PC-9 (cell line): ENCODE measurements at regions not wholly inside any gene's neighbourhood (a gene's known extent, or its start where the extent isn't known, plus 50 kb on each side); places are given as distances from the start of the nearest gene placed in this dataset.

Experiments
- EZH2 ChIP-seq: fragments of 200-600 bp; sonication (generic); IDR thresholded peaks from 2 replicates; pipeline ENCODE4 v1.8.0; 2017; ENCODE audit warnings: antibody characterized with exemption, low read depth
- TF ChIP-seq, protein P1 (sequence below): fragments of 200-600 bp; sonication (generic); conservative IDR thresholded peaks from 2 replicates; pipeline ENCODE4 v1.6.1; 2017; ENCODE audit warnings: mixed run types, antibody characterized with exemption, mild to moderate bottlenecking, moderate library complexity

DNA sequence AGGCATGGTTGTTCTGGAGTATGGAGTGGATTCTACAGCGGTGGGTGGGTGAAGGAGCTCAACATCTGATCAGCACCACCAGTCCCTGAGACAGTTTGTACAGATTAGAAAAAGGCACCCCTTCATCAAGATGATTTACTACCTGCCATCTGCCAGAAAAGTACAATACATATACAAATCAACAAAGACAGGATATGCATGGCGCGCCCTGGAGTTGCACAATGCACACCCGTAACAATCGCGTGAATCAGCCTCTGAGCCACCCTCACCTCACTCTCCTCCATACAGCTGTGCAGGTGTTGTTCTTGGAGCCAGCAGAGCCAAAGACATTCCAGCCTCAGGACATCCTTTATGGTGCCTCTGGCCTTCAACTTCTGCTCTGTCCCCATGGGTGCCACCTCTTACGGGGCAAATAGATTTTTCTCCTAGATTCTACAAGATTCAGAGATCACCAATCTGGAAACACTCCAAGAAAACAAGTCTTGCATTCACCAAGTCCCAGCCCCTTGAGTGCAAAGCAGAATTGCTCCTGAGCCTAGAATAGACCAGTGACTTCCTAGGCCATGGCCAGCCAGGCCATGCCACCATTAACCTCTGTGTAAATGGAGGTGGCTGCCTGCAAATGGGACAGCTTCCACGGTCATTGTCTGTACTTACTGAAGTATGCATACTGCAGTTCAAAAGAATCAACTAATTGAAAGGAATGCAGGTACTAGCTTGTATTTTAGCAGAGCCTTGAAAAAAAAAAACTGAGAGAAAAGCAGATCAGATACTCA is 490.9 kb downstream of the SOX6 start:
- TF ChIP-seq, protein P1, sequence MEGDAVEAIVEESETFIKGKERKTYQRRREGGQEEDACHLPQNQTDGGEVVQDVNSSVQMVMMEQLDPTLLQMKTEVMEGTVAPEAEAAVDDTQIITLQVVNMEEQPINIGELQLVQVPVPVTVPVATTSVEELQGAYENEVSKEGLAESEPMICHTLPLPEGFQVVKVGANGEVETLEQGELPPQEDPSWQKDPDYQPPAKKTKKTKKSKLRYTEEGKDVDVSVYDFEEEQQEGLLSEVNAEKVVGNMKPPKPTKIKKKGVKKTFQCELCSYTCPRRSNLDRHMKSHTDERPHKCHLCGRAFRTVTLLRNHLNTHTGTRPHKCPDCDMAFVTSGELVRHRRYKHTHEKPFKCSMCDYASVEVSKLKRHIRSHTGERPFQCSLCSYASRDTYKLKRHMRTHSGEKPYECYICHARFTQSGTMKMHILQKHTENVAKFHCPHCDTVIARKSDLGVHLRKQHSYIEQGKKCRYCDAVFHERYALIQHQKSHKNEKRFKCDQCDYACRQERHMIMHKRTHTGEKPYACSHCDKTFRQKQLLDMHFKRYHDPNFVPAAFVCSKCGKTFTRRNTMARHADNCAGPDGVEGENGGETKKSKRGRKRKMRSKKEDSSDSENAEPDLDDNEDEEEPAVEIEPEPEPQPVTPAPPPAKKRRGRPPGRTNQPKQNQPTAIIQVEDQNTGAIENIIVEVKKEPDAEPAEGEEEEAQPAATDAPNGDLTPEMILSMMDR = no peak
- TF ChIP-seq EZH2 = no peak
